ENCODE measurements at regions not wholly inside any gene's neighbourhood (a gene's known extent, or its start where the extent isn't known, plus 50 kb on each side); places are given as distances from the start of the nearest gene placed in this dataset.
"Not testable (repeated sequence)": the region's sequence is repeated elsewhere in the genome, so short reads cannot be mapped to it uniquely, and the experiment has no call there.

- in situ Hi-C loops (cut with HindIII; ENCODE audit: low pct_unique_long_range_greater_than_20kb, low sequenced_read_pairs) = no loop called here
Observed at GRCh38 chr1:194821091-194821490, 1634.7 kb upstream of the B3GALT2 start.

GRCh38 chr1:194818674-194819073, 1632.3 kb upstream of the B3GALT2 start:
- in situ Hi-C loops (cut with HindIII; ENCODE audit: low pct_unique_long_range_greater_than_20kb, low sequenced_read_pairs) = no loop called here
- no peak for DNase-seq (ENCODE audit: low read depth)

More at GRCh38 chr1:194821091-194821490, 1634.7 kb upstream of the B3GALT2 start:
- no peak for DNase-seq (ENCODE audit: low read depth)

DNA sequence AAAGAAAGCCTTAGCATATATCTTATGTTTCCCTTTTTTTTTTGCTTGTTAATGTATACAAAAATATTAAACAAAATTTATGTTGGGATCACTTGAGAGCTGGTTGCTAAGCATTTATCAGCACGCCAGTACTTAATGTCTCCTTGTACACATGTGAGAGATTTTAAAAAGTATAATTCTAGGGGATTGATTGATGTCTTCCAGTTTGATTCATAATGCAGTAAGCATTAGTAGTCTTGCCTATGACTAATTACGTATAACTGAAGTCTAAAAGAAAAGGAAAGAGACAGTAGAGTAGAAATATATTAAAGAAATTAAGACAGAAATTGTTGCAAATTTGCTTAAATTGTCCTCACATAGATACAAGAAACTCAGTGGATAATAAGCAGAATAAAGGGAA, 1630.4 kb upstream of the B3GALT2 start:
- DNase-seq (ENCODE audit: low read depth) = no peak
- in situ Hi-C loops (cut with HindIII; ENCODE audit: low pct_unique_long_range_greater_than_20kb, low sequenced_read_pairs) = no loop called here

DNA sequence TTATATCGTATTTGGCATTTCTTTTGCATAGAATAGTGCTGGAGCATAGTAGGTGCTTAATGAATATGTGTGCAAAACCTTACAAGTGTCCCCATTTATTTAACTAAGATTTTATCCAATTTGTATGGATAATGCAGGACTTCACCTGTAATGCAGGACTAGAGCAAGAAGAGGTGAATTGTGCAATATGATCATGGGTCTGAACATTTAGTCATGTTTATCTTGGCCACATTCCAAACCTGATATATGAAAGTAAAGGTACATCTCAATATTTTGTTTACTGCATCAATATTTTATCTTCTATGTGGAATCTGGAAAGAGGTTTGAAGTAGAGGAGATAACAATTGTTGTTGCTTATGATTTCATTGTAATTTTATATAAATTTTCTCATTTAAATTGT, 1626.7 kb upstream of the B3GALT2 start:
- DNase-seq (ENCODE audit: low read depth) = no peak
- in situ Hi-C loops (cut with HindIII; ENCODE audit: low pct_unique_long_range_greater_than_20kb, low sequenced_read_pairs) = no loop called here

DNA sequence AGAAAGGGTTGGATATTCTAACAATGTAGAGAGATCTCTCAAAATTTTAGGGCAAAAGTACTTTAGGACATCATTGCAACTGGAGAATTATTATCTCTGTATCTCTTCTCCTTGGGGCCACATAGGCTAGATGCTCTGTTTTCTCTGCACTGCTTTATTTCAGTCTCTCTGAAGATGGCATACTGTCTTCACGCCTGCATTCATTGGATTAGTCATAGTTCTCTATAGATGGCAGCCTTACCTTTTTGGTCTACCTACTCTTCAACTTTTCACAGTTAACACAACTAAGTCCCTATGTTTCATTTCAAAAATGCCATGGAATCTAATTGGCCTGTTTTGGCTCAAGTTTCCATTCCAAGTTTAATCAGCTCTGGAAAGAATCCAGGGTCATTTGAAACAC, 1623.3 kb upstream of the B3GALT2 start:
- in situ Hi-C loops (cut with HindIII; ENCODE audit: low pct_unique_long_range_greater_than_20kb, low sequenced_read_pairs) = no loop called here
- no peak for DNase-seq (ENCODE audit: low read depth)

- DNase-seq (ENCODE audit: low read depth) = no peak
- in situ Hi-C loops (cut with HindIII; ENCODE audit: low pct_unique_long_range_greater_than_20kb, low sequenced_read_pairs) = no loop called here
Observed at GRCh38 chr1:194809215-194809614, 1622.8 kb upstream of the B3GALT2 start.

- no peak for DNase-seq (ENCODE audit: low read depth)
- in situ Hi-C loops (cut with HindIII; ENCODE audit: low pct_unique_long_range_greater_than_20kb, low sequenced_read_pairs) = no loop called here
Observed at GRCh38 chr1:194807530-194808220, 1621.3 kb upstream of the B3GALT2 start.

GRCh38 chr1:194802572-194802971, 1616.2 kb upstream of the B3GALT2 start:
- in situ Hi-C loops (cut with HindIII; ENCODE audit: low pct_unique_long_range_greater_than_20kb, low sequenced_read_pairs) = no loop called here
- DNase-seq (ENCODE audit: low read depth) = no peak

- no peak for DNase-seq (ENCODE audit: low read depth)
- in situ Hi-C loops (cut with HindIII; ENCODE audit: low pct_unique_long_range_greater_than_20kb, low sequenced_read_pairs) = no loop called here
Observed at GRCh38 chr1:194795917-194796593, 1609.6 kb upstream of the B3GALT2 start.

- in situ Hi-C loops (cut with HindIII; ENCODE audit: low pct_unique_long_range_greater_than_20kb, low sequenced_read_pairs) = no loop called here
- DNase-seq (ENCODE audit: low read depth) = no peak
Observed at GRCh38 chr1:194787001-194787400, 1600.6 kb upstream of the B3GALT2 start.

GRCh38 chr1:194786027-194786426, 1599.6 kb upstream of the B3GALT2 start:
- in situ Hi-C loops (cut with HindIII; ENCODE audit: low pct_unique_long_range_greater_than_20kb, low sequenced_read_pairs) = no loop called here
- no peak for DNase-seq (ENCODE audit: low read depth)

DNA sequence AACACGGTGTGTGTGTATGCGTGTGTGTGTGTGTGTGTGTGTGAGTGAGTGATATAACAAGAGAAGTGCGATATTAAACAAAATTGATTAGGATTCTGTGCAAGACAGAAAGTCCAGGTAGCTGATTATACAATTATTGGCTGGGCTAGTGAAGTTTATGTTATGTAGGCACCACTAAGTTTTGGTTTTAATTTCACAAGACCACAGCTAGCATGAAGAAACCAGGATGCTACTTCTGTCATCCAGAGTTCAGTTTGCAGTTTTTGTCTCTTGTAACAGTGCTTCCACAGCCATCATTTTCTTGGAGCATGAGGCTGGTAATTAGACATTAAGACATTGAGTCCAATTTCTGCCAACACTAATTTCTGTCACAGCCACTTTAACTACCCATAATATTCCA, 1590.2 kb upstream of the B3GALT2 start:
- in situ Hi-C loops (cut with HindIII; ENCODE audit: low pct_unique_long_range_greater_than_20kb, low sequenced_read_pairs) = no loop called here
- no peak for DNase-seq (ENCODE audit: low read depth)

DNA sequence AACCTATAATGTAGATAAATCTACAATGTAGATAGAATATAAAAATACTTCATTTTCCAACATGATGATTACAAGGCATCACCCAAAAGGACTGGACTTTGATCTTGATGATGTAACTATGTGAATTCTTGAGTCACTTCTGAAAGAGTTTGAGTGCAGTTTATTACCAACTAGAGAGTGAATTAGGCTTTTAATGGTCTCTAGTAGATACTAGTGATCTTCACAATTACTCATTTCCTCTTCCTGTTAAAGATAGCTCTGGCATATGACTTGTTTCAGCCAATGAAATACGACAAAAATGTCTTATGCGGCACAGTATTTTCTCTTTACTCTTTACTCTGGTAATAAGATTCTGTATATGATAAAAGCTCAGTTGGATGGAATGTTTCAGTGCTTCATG, 1588.1 kb upstream of the B3GALT2 start:
- in situ Hi-C loops (cut with HindIII; ENCODE audit: low pct_unique_long_range_greater_than_20kb, low sequenced_read_pairs) = no loop called here

GRCh38 chr1:194755241-194755994, 1569.0 kb upstream of the B3GALT2 start:
- in situ Hi-C loops (cut with HindIII; ENCODE audit: low pct_unique_long_range_greater_than_20kb, low sequenced_read_pairs) = no loop called here
- no peak for DNase-seq (ENCODE audit: low read depth)

More for the DNA sequence above, 1588.1 kb upstream of the B3GALT2 start:
- DNase-seq (ENCODE audit: low read depth) = no peak

DNA sequence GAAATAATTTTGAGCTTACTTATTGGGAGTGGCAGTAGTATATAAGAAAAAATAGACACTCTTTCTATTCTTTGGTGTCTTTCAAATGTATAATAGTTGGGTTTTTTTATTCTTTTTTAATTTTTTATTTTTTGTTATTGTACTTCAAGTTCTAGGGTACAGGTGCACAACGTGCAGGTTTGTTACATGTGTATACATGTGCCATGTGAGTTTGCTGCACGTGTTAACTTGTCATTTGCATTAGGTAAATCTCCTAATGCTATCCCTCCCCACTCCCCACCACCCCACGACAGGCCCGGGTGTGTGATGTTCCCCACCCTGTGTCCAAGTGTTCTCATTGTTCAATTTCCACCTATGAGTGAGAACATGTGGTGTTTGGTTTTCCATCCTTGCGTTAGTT, 1552.4 kb upstream of the B3GALT2 start:
- in situ Hi-C loops (cut with HindIII; ENCODE audit: low pct_unique_long_range_greater_than_20kb, low sequenced_read_pairs); DNase-seq (ENCODE audit: low read depth): not testable (repeated sequence)

DNA sequence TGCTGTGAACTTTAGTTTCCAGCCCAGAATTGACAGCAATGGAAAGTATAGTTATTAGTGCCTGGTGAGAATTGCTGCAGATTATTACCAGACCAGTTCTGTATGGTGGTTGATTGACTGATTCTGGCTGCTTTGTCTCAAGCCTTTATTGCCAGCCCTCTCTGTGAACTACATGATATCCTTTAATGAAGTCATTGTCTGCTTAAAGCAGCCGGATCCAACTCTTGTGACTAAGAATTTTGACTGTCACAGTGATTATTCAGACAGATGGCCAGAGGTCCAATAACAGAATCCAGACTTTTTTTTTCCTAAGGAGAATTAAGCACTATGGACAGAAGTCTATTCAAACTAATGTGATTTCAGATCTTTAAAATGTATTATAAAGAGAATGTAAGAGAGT, 1548.6 kb upstream of the B3GALT2 start:
- no peak for DNase-seq (ENCODE audit: low read depth)
- in situ Hi-C loops (cut with HindIII; ENCODE audit: low pct_unique_long_range_greater_than_20kb, low sequenced_read_pairs) = no loop called here

DNA sequence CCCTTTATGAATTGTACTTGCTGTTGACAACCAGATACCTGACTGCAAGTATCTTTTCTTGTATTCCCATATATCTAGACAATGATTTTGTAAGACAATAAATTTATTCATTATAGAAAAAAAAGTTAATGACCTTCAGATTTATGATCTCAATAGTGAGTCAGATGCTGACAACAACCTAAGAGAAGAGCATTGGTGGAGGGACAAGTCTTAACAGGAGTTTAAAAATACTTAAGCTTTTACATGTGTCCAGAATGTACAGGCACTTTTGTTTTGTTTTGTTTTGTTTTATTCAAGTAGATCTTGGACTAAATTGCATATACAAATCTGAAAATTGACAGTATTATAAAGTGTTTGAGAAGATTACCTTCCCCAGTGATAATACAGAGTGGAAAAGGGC, 1544.6 kb upstream of the B3GALT2 start:
- no peak for DNase-seq (ENCODE audit: low read depth)
- in situ Hi-C loops (cut with HindIII; ENCODE audit: low pct_unique_long_range_greater_than_20kb, low sequenced_read_pairs) = no loop called here

DNA sequence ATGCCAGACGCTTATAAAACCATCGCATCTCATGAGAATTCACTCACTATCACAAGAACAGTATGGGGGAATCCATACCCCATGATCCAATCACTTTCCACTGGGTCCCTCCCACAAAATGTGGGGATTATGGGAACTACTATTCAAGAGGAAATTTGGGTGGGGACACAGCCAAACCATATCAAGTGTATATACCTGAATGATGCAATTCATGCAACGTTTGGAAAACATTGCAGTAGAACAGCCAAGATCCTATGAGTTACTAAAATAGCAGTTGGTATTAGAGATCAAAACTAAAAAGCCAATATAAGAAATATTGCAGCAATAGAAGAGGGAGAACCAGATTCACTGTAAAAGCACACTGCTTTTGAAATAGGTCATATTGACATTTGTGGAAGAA, 1543.9 kb upstream of the B3GALT2 start:
- no peak for DNase-seq (ENCODE audit: low read depth)
- in situ Hi-C loops (cut with HindIII; ENCODE audit: low pct_unique_long_range_greater_than_20kb, low sequenced_read_pairs) = no loop called here

GRCh38 chr1:194723067-194723466, 1536.7 kb upstream of the B3GALT2 start:
- no peak for DNase-seq (ENCODE audit: low read depth)
- in situ Hi-C loops (cut with HindIII; ENCODE audit: low pct_unique_long_range_greater_than_20kb, low sequenced_read_pairs) = no loop called here

Measured in Caki2 (cell line).